SK-N-SH treated with all-trans-retinoic acid at 6 μM for 48 hours (cell line): ENCODE measurements at regions not wholly inside any gene's neighbourhood (a gene's known extent, or its start where the extent isn't known, plus 50 kb on each side); places are given as distances from the start of the nearest gene placed in this dataset.
"Not testable (repeated sequence)": the region's sequence is repeated elsewhere in the genome, so short reads cannot be mapped to it uniquely, and the experiment has no call there.

Experiments
- ARNTL ChIP-seq: fragments of 450-650 bp; formaldehyde crosslinking; IDR thresholded peaks from 2 replicates; pipeline ENCODE4 v1.5.0; 2020; ENCODE audit warnings: low read depth, mild to moderate bottlenecking, moderate library complexity, borderline replicate concordance
- PATZ1 ChIP-seq: fragments of 250-450 bp; sonication (Bioruptor Pico); IDR thresholded peaks from 2 replicates; pipeline ENCODE4 v1.8.0; 2020; ENCODE audit warnings: mild to moderate bottlenecking, moderate library complexity, borderline replicate concordance
- ZFP3 ChIP-seq: fragments of 250-450 bp; sonication (Bioruptor Pico); IDR thresholded peaks from 2 replicates; pipeline ENCODE4 v1.5.0; 2020; ENCODE audit warnings: mild to moderate bottlenecking, moderate library complexity

- TF ChIP-seq PATZ1 (CRISPR knock-in tag); ZFP3; ARNTL (CRISPR knock-in tag): not testable (repeated sequence)
These were observed 157.8 kb upstream of the BANK1 start for GRCh38 chr4:101632766-101633165.
